ENCODE measurements at regions not wholly inside any gene's neighbourhood (a gene's known extent, or its start where the extent isn't known, plus 50 kb on each side); places are given as distances from the start of the nearest gene placed in this dataset.

DNA sequence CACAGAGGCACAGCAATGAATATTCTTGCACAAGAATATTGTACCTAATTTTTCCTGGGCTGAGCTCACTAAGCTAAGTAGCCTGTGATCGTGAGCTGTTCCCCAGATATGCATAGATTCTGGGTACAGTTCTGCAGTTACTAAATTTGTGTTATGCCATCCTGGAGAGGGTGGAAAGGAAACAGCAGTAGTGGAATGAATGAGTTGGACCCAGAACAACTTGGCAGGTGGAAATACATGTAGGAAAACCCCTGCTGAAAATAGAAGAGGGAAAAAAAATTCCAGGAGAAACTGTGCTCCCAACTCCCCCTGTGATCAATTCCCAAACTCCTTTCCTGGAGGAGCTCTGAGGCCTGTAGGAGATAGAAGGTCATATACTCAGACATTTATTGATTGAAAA lies 181.5 kb upstream of the MGAT5 start:
- Histone ChIP-seq H3K56ac (replicated peaks; ENCODE audit: insufficient read length, low read depth, low read length) (no peak overlapping the region), H3K18ac (ENCODE audit: extremely low read depth, low read length) (no peak overlapping the region), H3K79me2 (ENCODE audit: control insufficient read depth in 1 of 2, insufficient read depth in 2 of 2, low read length in 2 of 2) (no peaks in the 10 kb centered on the region), H3K23me2 (ENCODE audit: low read depth, low read length) (no peaks in the 10 kb centered on the region), H3K4ac (replicated peaks; ENCODE audit: insufficient read length, low read depth, low read length) (no peak overlapping the region), H3K23ac (ENCODE audit: insufficient read length) (no peak overlapping the region), H2BK20ac (ENCODE audit: low read length) (no peak overlapping the region), H4K91ac (replicated peaks; ENCODE audit: insufficient read length, low read length) (no peak overlapping the region), H3K4me1 (replicated peaks in 1 of 4; ENCODE audit: control insufficient read depth in 3 of 4, insufficient read depth in 4 of 4, low read length in 3 of 4) (no peaks in the 10 kb centered on the region; a peak in 1 of 7 replicates), H4K8ac (ENCODE audit: extremely low read depth, insufficient read depth, low read length) (no peak overlapping the region), H3K9me3 (ENCODE audit: insufficient read depth in 2 of 2, low read depth in 1 of 2, low read length in 1 of 2) (no peaks in the 10 kb centered on the region), H3K27me3 (replicated peaks in 1 of 4; ENCODE audit: control insufficient read depth in 3 of 4, extremely low read depth in 1 of 4, insufficient read depth in 3 of 4, low read length in 3 of 4) (no peaks in the 10 kb centered on the region), H3K14ac (ENCODE audit: insufficient read length) (no peak overlapping the region), H3K9ac (replicated peaks in 1 of 4; ENCODE audit: extremely low read depth in 1 of 4, low read depth in 3 of 4, low read length in 3 of 4) (no peak overlapping the region), H4K5ac (ENCODE audit: insufficient read length, low read depth, low read length) (no peak overlapping the region), H3K36me3 (ENCODE audit: control insufficient read depth in 2 of 4, insufficient read depth in 4 of 4, low read length in 3 of 4) (no peaks in the 10 kb centered on the region), H4K20me1 (replicated peaks in 1 of 2; ENCODE audit: control insufficient read depth in 1 of 2, insufficient read depth in 2 of 2, low read length in 2 of 2) (no peaks in the 10 kb centered on the region), H3K79me1 (ENCODE audit: low read depth, low read length) (no peaks in the 10 kb centered on the region), H2BK5ac (ENCODE audit: low read depth, low read length) (no peak overlapping the region), H2BK120ac (replicated peaks; ENCODE audit: low read depth, low read length) (no peak overlapping the region), H3K27ac (ENCODE audit: low read depth, low read length) (no peak overlapping the region), H2BK12ac (ENCODE audit: low read depth, low read length) (no peak overlapping the region), H2AK5ac (ENCODE audit: low read depth, low read length) (no peak overlapping the region), H2BK15ac (ENCODE audit: low read length) (no peak overlapping the region), H3K4me2 (ENCODE audit: insufficient read depth in 1 of 2, low read depth in 2 of 2, low read length in 2 of 2) (no peak overlapping the region), H3K4me3 (ENCODE audit: extremely low read depth in 1 of 4, insufficient read depth in 2 of 4, low read depth in 3 of 4, low read length in 4 of 4) (no peak overlapping the region), H2AFZ (ENCODE audit: low read length) (no peak overlapping the region)
- FAIRE-seq (no peak), DNase-seq (ENCODE audit: low read depth in 1 of 2, low spot score in 2 of 2) (no peak)
- ChIA-PET POLR2A (ENCODE audit: partially characterized antibody) (interaction anchor here (0.8 kb wide), 1 partner anchor 9 kb away, joined by 3 read pairs; no protein-coding TSS in a partner anchor), CTCF (ENCODE audit: partially characterized antibody) (interaction anchor here (0.8 to 1.0 kb wide), 2 partner anchors 10 to 47 kb away, joined by 3 to 5 read pairs; no protein-coding TSS in a partner anchor)
- WGBS, 2 experiments (ENCODE audit: extremely low coverage in 1 of 2, insufficient coverage in 1 of 2, insufficient read length in 1 of 2, insufficient replicate concordance in 2 of 2, low coverage in 1 of 2, low lambda C conversion rate in 2 of 2, missing lambda C conversion rate in 1 of 2), result 86% methylated on average over 1 of the region's 1 CpG; no CpG with 5 or more reads in 1 of the 2 experiments
- TF ChIP-seq SIX5 (IDR thresholded peaks at IDR 0.05; ENCODE audit: low read depth, low read length), result no peak
- no peak for TF ChIP-seq EP300 (IDR thresholded peaks at IDR 0.05; ENCODE audit: borderline replicate concordance in 1 of 2, low read depth in 2 of 2, low read length in 2 of 2)
- TF ChIP-seq KDM5A (IDR thresholded peaks at IDR 0.05; ENCODE audit: low read length), result no peak
- no peak for TF ChIP-seq NANOG (IDR thresholded peaks at IDR 0.05; ENCODE audit: insufficient read depth, low read depth, low read length, poor library complexity, severe bottlenecking)
- TF ChIP-seq, protein P1, sequence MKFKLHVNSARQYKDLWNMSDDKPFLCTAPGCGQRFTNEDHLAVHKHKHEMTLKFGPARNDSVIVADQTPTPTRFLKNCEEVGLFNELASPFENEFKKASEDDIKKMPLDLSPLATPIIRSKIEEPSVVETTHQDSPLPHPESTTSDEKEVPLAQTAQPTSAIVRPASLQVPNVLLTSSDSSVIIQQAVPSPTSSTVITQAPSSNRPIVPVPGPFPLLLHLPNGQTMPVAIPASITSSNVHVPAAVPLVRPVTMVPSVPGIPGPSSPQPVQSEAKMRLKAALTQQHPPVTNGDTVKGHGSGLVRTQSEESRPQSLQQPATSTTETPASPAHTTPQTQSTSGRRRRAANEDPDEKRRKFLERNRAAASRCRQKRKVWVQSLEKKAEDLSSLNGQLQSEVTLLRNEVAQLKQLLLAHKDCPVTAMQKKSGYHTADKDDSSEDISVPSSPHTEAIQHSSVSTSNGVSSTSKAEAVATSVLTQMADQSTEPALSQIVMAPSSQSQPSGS (IDR thresholded peaks at IDR 0.05; ENCODE audit: low read length), result no peak
- TF ChIP-seq EGR1 (IDR thresholded peaks at IDR 0.05; ENCODE audit: borderline replicate concordance, low read depth, low read length), result no peak
- no peak for TF ChIP-seq YY1 (IDR thresholded peaks at IDR 0.05; ENCODE audit: low read depth, low read length)
- no peak for TF ChIP-seq JUND (IDR thresholded peaks at IDR 0.05; ENCODE audit: low read length)
- TF ChIP-seq NRF1 (IDR thresholded peaks at IDR 0.05; ENCODE audit: low read depth, low read length), result no peak
- TF ChIP-seq, protein P2, sequence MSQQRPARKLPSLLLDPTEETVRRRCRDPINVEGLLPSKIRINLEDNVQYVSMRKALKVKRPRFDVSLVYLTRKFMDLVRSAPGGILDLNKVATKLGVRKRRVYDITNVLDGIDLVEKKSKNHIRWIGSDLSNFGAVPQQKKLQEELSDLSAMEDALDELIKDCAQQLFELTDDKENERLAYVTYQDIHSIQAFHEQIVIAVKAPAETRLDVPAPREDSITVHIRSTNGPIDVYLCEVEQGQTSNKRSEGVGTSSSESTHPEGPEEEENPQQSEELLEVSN (IDR thresholded peaks at IDR 0.05), result no peak
- TF ChIP-seq FOSL1 (IDR thresholded peaks at IDR 0.05; ENCODE audit: insufficient read depth, low read depth, low read length), result no peak
- TF ChIP-seq SP2 (IDR thresholded peaks at IDR 0.05; ENCODE audit: low read length), result no peak

Data from H1 (cell line).